C4-2B (cell line): ENCODE measurements at regions not wholly inside any gene's neighbourhood (a gene's known extent, or its start where the extent isn't known, plus 50 kb on each side); places are given as distances from the start of the nearest gene placed in this dataset.

Experiments
- CTCF ChIP-seq: fragments of 450-650 bp; conservative IDR thresholded peaks from 2 replicates; pipeline ENCODE4 v1.5.1; 2017; ENCODE audit warnings: mild to moderate bottlenecking
- ZFX ChIP-seq: fragments of 450-650 bp; IDR thresholded peaks from 2 replicates; pipeline ENCODE4 v1.6.1; 2017

DNA sequence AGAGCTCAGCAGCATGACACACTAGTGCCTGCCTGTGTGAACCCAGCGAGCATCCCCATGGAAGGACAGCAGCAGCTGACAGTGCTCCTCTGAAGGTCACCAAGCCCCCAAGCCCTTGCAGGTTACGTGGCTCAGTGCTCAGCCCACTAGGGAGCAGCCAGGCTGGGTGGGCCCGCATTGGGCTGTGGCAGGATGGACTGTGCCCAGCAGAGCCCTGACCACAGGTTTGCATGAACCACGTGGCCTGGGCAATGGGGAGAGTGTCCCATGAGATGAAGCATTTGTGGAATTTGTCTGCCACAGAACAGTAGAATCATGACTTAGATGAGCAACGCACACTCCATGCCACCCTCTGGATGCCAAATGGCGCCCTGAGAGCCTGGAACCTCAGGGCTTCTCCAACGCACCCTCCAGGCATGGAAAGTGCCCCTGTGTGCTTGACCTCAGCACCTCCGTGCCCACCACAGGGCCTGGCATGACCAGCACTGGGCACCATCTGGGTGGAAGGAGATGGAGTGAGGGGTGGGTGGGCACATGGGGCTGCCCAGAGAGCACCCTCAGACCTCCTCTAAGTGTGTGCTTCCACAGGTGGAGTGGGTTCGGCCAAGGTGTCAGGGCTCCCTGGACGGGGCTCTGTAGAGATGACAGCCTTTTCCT, 216.1 kb upstream of the RAB6C start:
- no peak for TF ChIP-seq CTCF
- no peak for TF ChIP-seq ZFX
